HG03108 (cell line): ENCODE measurements at regions not wholly inside any gene's neighbourhood (a gene's known extent, or its start where the extent isn't known, plus 50 kb on each side); places are given as distances from the start of the nearest gene placed in this dataset.

ENCODE experiments used
- ATAC-seq: cut with Tn5 transposase; IDR thresholded peaks from one replicate; pipeline ENCODE4 v1.9.1; 2021; ENCODE audit warnings: moderate library complexity; ENCODE audit not compliant: unreplicated experiment

- ATAC-seq: no peak
Observed at GRCh38 chr15:95296643-95297042, 1033.9 kb upstream of the NR2F2 start.

GRCh38 chr15:95298729-95299128, 1031.8 kb upstream of the NR2F2 start:
- no peak for ATAC-seq

GRCh38 chr15:95300958-95301357, 1029.5 kb upstream of the NR2F2 start:
- no peak for ATAC-seq

GRCh38 chr15:95302206-95302605, 1028.3 kb upstream of the NR2F2 start:
- no peak for ATAC-seq

GRCh38 chr15:95302809-95303208, 1027.7 kb upstream of the NR2F2 start:
- ATAC-seq: no peak

GRCh38 chr15:95303713-95304112, 1026.8 kb upstream of the NR2F2 start:
- ATAC-seq: no peak

- ATAC-seq: no peak
Observed at GRCh38 chr15:95304151-95304946, 1026.2 kb upstream of the NR2F2 start.

- no peak for ATAC-seq
Observed at GRCh38 chr15:95304947-95305400, 1025.5 kb upstream of the NR2F2 start.

- no peak for ATAC-seq
Observed at GRCh38 chr15:95307115-95307514, 1023.4 kb upstream of the NR2F2 start.

GRCh38 chr15:95319242-95319641, 1011.3 kb upstream of the NR2F2 start:
- ATAC-seq: no peak

- no peak for ATAC-seq
Observed at GRCh38 chr15:95323796-95324195, 1006.7 kb upstream of the NR2F2 start.

GRCh38 chr15:95324656-95325055, 1005.8 kb upstream of the NR2F2 start:
- ATAC-seq: no peak

GRCh38 chr15:95325763-95326404, 1004.6 kb upstream of the NR2F2 start:
- ATAC-seq: no peak

- no peak for ATAC-seq
Observed at GRCh38 chr15:95326431-95327182, 1003.9 kb upstream of the NR2F2 start.

- ATAC-seq: no peak
Observed at GRCh38 chr15:95327183-95327525, 1003.3 kb upstream of the NR2F2 start.

GRCh38 chr15:95327661-95328060, 1002.8 kb upstream of the NR2F2 start:
- ATAC-seq: no peak

GRCh38 chr15:95328559-95328958, 1001.9 kb upstream of the NR2F2 start:
- ATAC-seq: no peak

GRCh38 chr15:95329362-95329761, 1001.1 kb upstream of the NR2F2 start:
- no peak for ATAC-seq

- ATAC-seq: no peak
Observed at GRCh38 chr15:95341686-95342085, 988.8 kb upstream of the NR2F2 start.

- no peak for ATAC-seq
Observed at GRCh38 chr15:95345867-95346266, 984.6 kb upstream of the NR2F2 start.

- ATAC-seq: no peak
Observed at GRCh38 chr15:95346721-95347475, 983.6 kb upstream of the NR2F2 start.
